Testis (tissue), 2 donors: ENCODE measurements at regions not wholly inside any gene's neighbourhood (a gene's known extent, or its start where the extent isn't known, plus 50 kb on each side); places are given as distances from the start of the nearest gene placed in this dataset.

Experiments
- POLR2A ChIP-seq: fragments of 450-650 bp; IDR thresholded peaks from one replicate; pipeline ENCODE4 v1.6.1; 2017; ENCODE audit warnings: antibody characterized with exemption, mild to moderate bottlenecking, moderate library complexity
- TF ChIP-seq, protein P1 (sequence below), 3 experiments: fragments of 450-650 bp in 2 of 3; fragments of 200-600 bp in 1 of 3; sonication (generic) in 1 of 3; IDR thresholded peaks; one replicate each; pipeline ENCODE4 v1.5.1; 2016 to 2019; ENCODE audit warnings: antibody characterized with exemption in 3 of 3, mild to moderate bottlenecking in 2 of 3, moderate library complexity in 1 of 3

DNA sequence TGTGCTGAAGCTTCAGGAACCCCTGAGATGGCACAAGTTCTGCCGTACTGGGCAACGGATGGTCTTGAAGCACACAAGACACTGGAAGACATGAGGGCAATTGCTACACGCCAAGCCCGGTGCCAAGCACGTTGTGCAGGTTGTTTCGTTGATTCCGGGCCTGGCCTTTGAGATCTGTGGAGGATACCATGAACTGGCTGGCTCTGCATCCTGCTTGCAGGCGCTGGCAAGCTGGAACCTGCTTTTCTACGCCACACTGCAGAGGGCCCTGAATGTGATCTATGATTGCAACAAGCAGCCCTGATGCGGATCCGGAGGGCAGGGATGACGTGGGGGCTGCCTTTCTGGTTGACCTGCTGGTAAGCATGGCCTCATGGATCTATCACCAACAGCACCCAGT is 262.5 kb upstream of the ATP10A start:
- TF ChIP-seq POLR2A: no peak
- TF ChIP-seq, protein P1, sequence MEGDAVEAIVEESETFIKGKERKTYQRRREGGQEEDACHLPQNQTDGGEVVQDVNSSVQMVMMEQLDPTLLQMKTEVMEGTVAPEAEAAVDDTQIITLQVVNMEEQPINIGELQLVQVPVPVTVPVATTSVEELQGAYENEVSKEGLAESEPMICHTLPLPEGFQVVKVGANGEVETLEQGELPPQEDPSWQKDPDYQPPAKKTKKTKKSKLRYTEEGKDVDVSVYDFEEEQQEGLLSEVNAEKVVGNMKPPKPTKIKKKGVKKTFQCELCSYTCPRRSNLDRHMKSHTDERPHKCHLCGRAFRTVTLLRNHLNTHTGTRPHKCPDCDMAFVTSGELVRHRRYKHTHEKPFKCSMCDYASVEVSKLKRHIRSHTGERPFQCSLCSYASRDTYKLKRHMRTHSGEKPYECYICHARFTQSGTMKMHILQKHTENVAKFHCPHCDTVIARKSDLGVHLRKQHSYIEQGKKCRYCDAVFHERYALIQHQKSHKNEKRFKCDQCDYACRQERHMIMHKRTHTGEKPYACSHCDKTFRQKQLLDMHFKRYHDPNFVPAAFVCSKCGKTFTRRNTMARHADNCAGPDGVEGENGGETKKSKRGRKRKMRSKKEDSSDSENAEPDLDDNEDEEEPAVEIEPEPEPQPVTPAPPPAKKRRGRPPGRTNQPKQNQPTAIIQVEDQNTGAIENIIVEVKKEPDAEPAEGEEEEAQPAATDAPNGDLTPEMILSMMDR (IDR thresholded peaks at IDR 0.05): no peak
